ENCODE measurements at regions not wholly inside any gene's neighbourhood (a gene's known extent, or its start where the extent isn't known, plus 50 kb on each side); places are given as distances from the start of the nearest gene placed in this dataset.

DNA sequence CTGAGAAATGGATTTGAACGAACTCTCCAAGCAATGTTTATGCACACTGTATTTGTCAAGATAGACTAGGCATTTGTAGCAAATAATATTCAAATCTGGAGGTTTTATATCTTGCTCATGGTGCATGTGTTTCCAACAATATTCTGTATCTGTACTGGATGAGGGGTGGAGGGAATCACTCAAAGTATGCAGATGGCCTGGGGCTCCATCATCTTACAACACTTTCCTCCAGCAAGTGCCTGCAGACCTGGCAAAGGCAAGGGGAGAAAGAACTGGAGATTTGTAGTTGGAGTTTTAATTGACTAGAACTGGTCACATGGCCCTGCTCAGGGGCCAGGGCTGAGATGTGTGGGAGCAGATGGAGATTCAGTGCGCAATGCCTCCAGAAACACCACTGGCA, 309.0 kb downstream of the PLK2 start:
- Histone ChIP-seq H3K4me1 (ENCODE audit: control insufficient read depth, low read length) (no peaks in the 10 kb centered on the region), H3K79me2 (ENCODE audit: control insufficient read depth, low read length) (no peaks in the 10 kb centered on the region), H3F3A (ENCODE audit: control insufficient read depth, insufficient read depth) (no peaks in the 10 kb centered on the region), H3K27ac (ENCODE audit: low read depth, low read length) (no peak overlapping the region), H3K4me2 (ENCODE audit: low read length) (no peak overlapping the region), H4K20me1 (ENCODE audit: control insufficient read depth, insufficient read depth, low read depth, low read length) (no peaks in the 10 kb centered on the region), H3K27me3 (ENCODE audit: control insufficient read depth, low read length) (no peaks in the 10 kb centered on the region; the same call in 1 of the 2 replicates), H3K9me2 (replicated peaks; ENCODE audit: control insufficient read depth, low read length) (no peaks in the 10 kb centered on the region), H3K9me3 (ENCODE audit: control insufficient read depth, insufficient read depth, low read length) (no peaks in the 10 kb centered on the region), H3K4me3 (ENCODE audit: low read length) (no peak overlapping the region), H3K36me3 (ENCODE audit: control insufficient read depth, low read length) (no peaks in the 10 kb centered on the region)
- TF ChIP-seq EZH2phosphoT487 (IDR thresholded peaks at IDR 0.05; ENCODE audit: borderline replicate concordance, low read length): no peak
- TF ChIP-seq, protein P1, sequence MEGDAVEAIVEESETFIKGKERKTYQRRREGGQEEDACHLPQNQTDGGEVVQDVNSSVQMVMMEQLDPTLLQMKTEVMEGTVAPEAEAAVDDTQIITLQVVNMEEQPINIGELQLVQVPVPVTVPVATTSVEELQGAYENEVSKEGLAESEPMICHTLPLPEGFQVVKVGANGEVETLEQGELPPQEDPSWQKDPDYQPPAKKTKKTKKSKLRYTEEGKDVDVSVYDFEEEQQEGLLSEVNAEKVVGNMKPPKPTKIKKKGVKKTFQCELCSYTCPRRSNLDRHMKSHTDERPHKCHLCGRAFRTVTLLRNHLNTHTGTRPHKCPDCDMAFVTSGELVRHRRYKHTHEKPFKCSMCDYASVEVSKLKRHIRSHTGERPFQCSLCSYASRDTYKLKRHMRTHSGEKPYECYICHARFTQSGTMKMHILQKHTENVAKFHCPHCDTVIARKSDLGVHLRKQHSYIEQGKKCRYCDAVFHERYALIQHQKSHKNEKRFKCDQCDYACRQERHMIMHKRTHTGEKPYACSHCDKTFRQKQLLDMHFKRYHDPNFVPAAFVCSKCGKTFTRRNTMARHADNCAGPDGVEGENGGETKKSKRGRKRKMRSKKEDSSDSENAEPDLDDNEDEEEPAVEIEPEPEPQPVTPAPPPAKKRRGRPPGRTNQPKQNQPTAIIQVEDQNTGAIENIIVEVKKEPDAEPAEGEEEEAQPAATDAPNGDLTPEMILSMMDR (IDR thresholded peaks at IDR 0.05; ENCODE audit: low read depth, low read length, poor library complexity, severe bottlenecking): no peak

DNA sequence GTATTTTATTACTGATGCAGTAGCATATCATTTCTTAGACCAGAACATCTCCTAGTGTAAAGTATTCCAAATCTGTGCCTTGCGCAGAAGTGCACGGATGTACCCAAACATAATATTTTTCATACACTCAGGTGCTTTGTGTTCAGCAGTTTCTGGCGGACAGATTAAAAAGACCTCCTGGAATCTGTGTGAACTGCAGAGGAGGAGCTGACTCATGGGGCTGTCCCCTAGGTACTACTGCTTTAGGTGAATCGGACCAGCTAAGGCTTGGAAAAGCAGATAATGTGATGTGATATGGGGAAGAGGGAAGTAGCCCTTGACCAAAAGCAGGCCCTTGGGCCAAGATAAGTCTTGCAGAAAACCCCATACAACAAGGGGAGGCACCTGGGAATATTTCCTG, 310.1 kb downstream of the PLK2 start:
- H3K27me3 ChIP-seq (ENCODE audit: control insufficient read depth, low read length): no peaks in the 10 kb centered on the region
- H4K20me1 ChIP-seq (ENCODE audit: control insufficient read depth, insufficient read depth, low read depth, low read length): no peaks in the 10 kb centered on the region
- H3K4me1 ChIP-seq (ENCODE audit: control insufficient read depth, low read length): no peaks in the 10 kb centered on the region
- H3K4me3 ChIP-seq (ENCODE audit: low read length): no peak overlapping the region
- no peak overlapping the region for H3K27ac ChIP-seq (ENCODE audit: low read depth, low read length)
- H3K9me2 ChIP-seq (replicated peaks; ENCODE audit: control insufficient read depth, low read length): no peaks in the 10 kb centered on the region
- no peaks in the 10 kb centered on the region for H3K9me3 ChIP-seq (ENCODE audit: control insufficient read depth, insufficient read depth, low read length)
- TF ChIP-seq EZH2phosphoT487 (IDR thresholded peaks at IDR 0.05; ENCODE audit: borderline replicate concordance, low read length): no peak
- TF ChIP-seq, protein P1 (IDR thresholded peaks at IDR 0.05; ENCODE audit: low read depth, low read length, poor library complexity, severe bottlenecking): no peak
- no peaks in the 10 kb centered on the region for H3K79me2 ChIP-seq (ENCODE audit: control insufficient read depth, low read length)
- H3K36me3 ChIP-seq (ENCODE audit: control insufficient read depth, low read length): no peaks in the 10 kb centered on the region
- no peak overlapping the region for H3K4me2 ChIP-seq (ENCODE audit: low read length)
- no peaks in the 10 kb centered on the region for H3F3A ChIP-seq (ENCODE audit: control insufficient read depth, insufficient read depth)

DNA sequence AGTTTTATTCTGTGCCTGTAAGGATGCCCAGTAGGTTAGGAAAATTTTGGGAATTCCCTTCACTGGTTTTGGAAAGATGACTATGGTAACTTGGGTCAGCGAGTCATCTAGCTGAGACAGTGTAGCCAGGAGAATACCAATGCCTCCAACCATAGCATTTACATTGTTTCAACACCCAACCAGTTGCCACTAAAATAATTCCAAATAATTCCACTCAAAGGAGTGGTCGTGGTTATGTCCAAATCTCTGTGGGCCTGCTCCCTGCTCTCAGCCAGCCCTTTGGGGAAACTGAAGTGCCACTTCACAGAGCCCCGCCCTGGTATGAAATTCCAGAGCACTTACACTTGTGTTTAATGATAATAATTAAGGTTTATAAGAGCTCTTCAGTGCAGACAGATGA, 310.5 kb downstream of the PLK2 start:
- H3K79me2 ChIP-seq (ENCODE audit: control insufficient read depth, low read length): no peaks in the 10 kb centered on the region
- H4K20me1 ChIP-seq (ENCODE audit: control insufficient read depth, insufficient read depth, low read depth, low read length): no peaks in the 10 kb centered on the region
- H3K4me1 ChIP-seq (ENCODE audit: control insufficient read depth, low read length): no peaks in the 10 kb centered on the region
- no peaks in the 10 kb centered on the region for H3K9me3 ChIP-seq (ENCODE audit: control insufficient read depth, insufficient read depth, low read length)
- H3K27ac ChIP-seq (ENCODE audit: low read depth, low read length): no peak overlapping the region
- no peaks in the 10 kb centered on the region for H3K36me3 ChIP-seq (ENCODE audit: control insufficient read depth, low read length)
- no peak overlapping the region for H3K4me3 ChIP-seq (ENCODE audit: low read length)
- H3K27me3 ChIP-seq (ENCODE audit: control insufficient read depth, low read length): no peaks in the 10 kb centered on the region
- TF ChIP-seq, protein P1 (IDR thresholded peaks at IDR 0.05; ENCODE audit: low read depth, low read length, poor library complexity, severe bottlenecking): no peak
- TF ChIP-seq EZH2phosphoT487 (IDR thresholded peaks at IDR 0.05; ENCODE audit: borderline replicate concordance, low read length): no peak
- H3F3A ChIP-seq (ENCODE audit: control insufficient read depth, insufficient read depth): no peaks in the 10 kb centered on the region
- no peaks in the 10 kb centered on the region for H3K9me2 ChIP-seq (replicated peaks; ENCODE audit: control insufficient read depth, low read length)
- no peak overlapping the region for H3K4me2 ChIP-seq (ENCODE audit: low read length)

Measured in DOHH2 (cell line).